B cell (primary cell): ENCODE measurements at regions not wholly inside any gene's neighbourhood (a gene's known extent, or its start where the extent isn't known, plus 50 kb on each side); places are given as distances from the start of the nearest gene placed in this dataset.

Source experiments
- ATAC-seq: fragments of 200-7000 bp; cut with Tn5 transposase; one replicate; pipeline ENCODE4 v1.10.0; 2021; ENCODE audit warnings: low read depth, mild to moderate bottlenecking, moderate number of reproducible peaks, moderate library complexity
- CTCF ChIA-PET: fragments of 350-600 bp; sonication (Branson Sonifier 250); formaldehyde crosslinking; loops from one replicate; lab custom pipeline; 2021; ENCODE audit warnings: antibody characterized with exemption, inconsistent platforms; lab: Charles Lee
- POLR2A ChIA-PET: fragments of 350-600 bp; sonication (Branson Sonifier 250); formaldehyde crosslinking; loops from one replicate; lab custom pipeline; 2021; ENCODE audit warnings: antibody characterized with exemption; lab: Charles Lee
- DNase-seq: peaks from one replicate; pipeline ENCODE4 v3.0.0; 2013
- H2AFZ ChIP-seq: 2 replicates; pipeline ENCODE4 v1.6.1; 2012; ENCODE audit warnings: mild to moderate bottlenecking, low read depth, low read length; ENCODE audit not compliant: insufficient read depth, poor library complexity, severe bottlenecking
- H3K27ac ChIP-seq, 2 donors: 1 replicate in 1 of 2; 2 replicates in 1 of 2; pipeline ENCODE4 v1.5.1; 2012 to 2013; ENCODE audit warnings: low read length in 2 of 2, mild to moderate bottlenecking in 2 of 2, moderate library complexity in 1 of 2
- H3K27me3 ChIP-seq, 4 experiments: fragments of 200-600 bp in 1 of 4; sonication (generic) in 1 of 4; replicated peaks in 1 of 4; 1 replicate in 2 of 4; 2 replicates in 2 of 4; pipeline versions ENCODE4 v1.6.1 to v1.7.0; 2013 to 2016; ENCODE audit warnings: low read length in 3 of 4, mild to moderate bottlenecking in 2 of 4, mixed read lengths in 1 of 4, moderate library complexity in 1 of 4; ENCODE audit not compliant: insufficient read depth in 4 of 4, control insufficient read depth in 3 of 4; ENCODE audit errors: control extremely low read depth in 1 of 4
- H3K36me3 ChIP-seq, 2 experiments: replicated peaks in 1 of 2; 1 replicate in 1 of 2; 2 replicates in 1 of 2; pipeline versions ENCODE4 v1.6.1 to v1.7.1; 2013; ENCODE audit warnings: low read length in 1 of 2; ENCODE audit not compliant: insufficient read depth in 2 of 2, control insufficient read depth in 1 of 2; ENCODE audit errors: control extremely low read depth in 1 of 2, extremely low read depth in 1 of 2
- H3K4me1 ChIP-seq, 2 donors: fragments of 200-600 bp in 1 of 2; sonication (generic) in 1 of 2; 1 replicate in 1 of 2; 2 replicates in 1 of 2; pipeline versions ENCODE4 v1.5.1 to v1.6.1; 2013 to 2017; ENCODE audit warnings: low read length in 2 of 2; ENCODE audit not compliant: control insufficient read depth in 2 of 2, insufficient read depth in 2 of 2
- H3K4me2 ChIP-seq: replicated peaks from 2 replicates; pipeline ENCODE3; 2012; ENCODE audit warnings: mild to moderate bottlenecking, low read depth, low read length; ENCODE audit not compliant: poor library complexity, severe bottlenecking
- H3K4me3 ChIP-seq, 5 experiments: fragments of 200-600 bp in 1 of 5; sonication (generic) in 1 of 5; 1 replicate in 3 of 5; 2 replicates in 2 of 5; pipeline versions ENCODE4 v1.5.1 to v1.7.0; 2011 to 2016; ENCODE audit warnings: low read length in 4 of 5, mild to moderate bottlenecking in 4 of 5, low read depth in 2 of 5, control low read depth in 1 of 5, moderate library complexity in 1 of 5; ENCODE audit not compliant: insufficient read depth in 1 of 5; ENCODE audit errors: control extremely low read depth in 1 of 5, extremely low read depth in 1 of 5
- H3K79me2 ChIP-seq: fragments of 200-600 bp; sonication (generic); one replicate; pipeline ENCODE4 v1.6.0; 2016; ENCODE audit warnings: low read length; ENCODE audit not compliant: control insufficient read depth, insufficient read depth
- H3K9ac ChIP-seq: fragments of 200-600 bp; sonication (generic); 2 replicates; pipeline ENCODE4 v1.6.1; 2017; ENCODE audit warnings: mild to moderate bottlenecking, low read length, moderate library complexity
- H3K9me3 ChIP-seq, 3 donors: one replicate each; pipeline versions ENCODE4 v1.6.1 to v1.7.1; 2013; ENCODE audit warnings: low read length in 2 of 3; ENCODE audit not compliant: control insufficient read depth in 2 of 3, insufficient read depth in 1 of 3; ENCODE audit errors: control extremely low read depth in 1 of 3
- H4K20me1 ChIP-seq: 2 replicates; pipeline ENCODE4 v1.6.0; 2012; ENCODE audit warnings: mild to moderate bottlenecking, low read length; ENCODE audit not compliant: insufficient read depth, control insufficient read depth, poor library complexity, severe bottlenecking
- H3K27ac Mint-ChIP-seq: one replicate; pipeline ENCODE4 v1.8.0; 2021; ENCODE audit warnings: mixed read lengths
- H3K27me3 Mint-ChIP-seq: one replicate; pipeline ENCODE4 v1.8.0; 2021; ENCODE audit warnings: mixed read lengths
- H3K4me1 Mint-ChIP-seq: one replicate; pipeline ENCODE4 v1.8.0; 2021; ENCODE audit warnings: mixed read lengths
- H3K4me3 Mint-ChIP-seq: one replicate; pipeline ENCODE4 v1.8.0; 2021; ENCODE audit warnings: mixed read lengths
- H3K9me3 Mint-ChIP-seq: one replicate; pipeline ENCODE4 v1.8.0; 2022; ENCODE audit warnings: mixed read lengths; ENCODE audit not compliant: insufficient read depth
- EZH2 ChIP-seq: IDR thresholded peaks from 2 replicates; pipeline ENCODE4 v1.6.1; 2012; ENCODE audit warnings: borderline replicate concordance, low read depth, mild to moderate bottlenecking, moderate library complexity, low read length; ENCODE audit not compliant: insufficient read depth, poor library complexity, severe bottlenecking
- WGBS: methylation state at CpG from one replicate; pipeline ENCODE4 v1.1.5; 2013; ENCODE audit warnings: missing lambda C conversion rate; ENCODE audit not compliant: insufficient coverage; 5-methylcytosine and 5-hydroxymethylcytosine counted together
- intact Hi-C: fragments of 100-400 bp; cut with micrococcal nuclease; formaldehyde crosslinking; loops from one replicate; pipeline ENCODE4 v1.10.0; 2022
- TF ChIP-seq, protein P1 (sequence below): fragments of 200-600 bp; IDR thresholded peaks from one replicate; pipeline ENCODE4 v1.8.0; 2022; ENCODE audit warnings: antibody characterized with exemption, mild to moderate bottlenecking

DNA sequence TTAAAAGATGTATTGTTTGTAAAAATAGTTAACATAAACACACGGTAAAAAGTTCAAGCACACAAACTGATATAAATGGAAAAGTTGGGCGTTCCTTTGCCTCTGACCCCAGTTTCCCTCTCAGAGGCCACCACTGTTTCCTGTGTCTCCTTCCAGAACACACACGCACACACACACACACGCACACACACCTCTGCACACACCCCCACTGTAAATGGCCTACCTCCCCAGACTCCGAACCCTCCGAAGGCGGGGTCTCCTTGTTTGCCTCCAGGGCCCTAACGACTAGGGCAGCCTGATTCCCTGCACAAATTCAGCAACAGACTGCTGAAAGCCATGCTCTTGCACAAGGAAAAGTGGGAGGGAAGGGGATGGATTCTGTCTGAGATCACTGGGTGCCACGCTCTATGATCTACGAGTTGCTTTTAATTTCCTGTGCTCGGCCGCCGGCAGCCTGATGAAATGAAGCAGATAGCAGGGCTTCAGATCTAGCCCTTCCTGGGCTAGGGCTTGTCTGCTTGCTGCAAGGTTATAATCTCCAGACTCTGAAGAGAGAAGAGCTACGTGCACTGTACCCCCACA lies 184.0 kb upstream of the IL12B start:
- no peak overlapping the region for H2AFZ ChIP-seq
- H3K4me3 ChIP-seq: no peak overlapping the region
- intact Hi-C loops: no loop called here
- peaks cover 3 to 6% of the 10 kb centered on the region in 2 donors for H3K4me1 ChIP-seq
- 98% methylated on average over 6 of the region's 14 CpGs for WGBS
- H3K9me3 Mint-ChIP-seq: no peaks in the 10 kb centered on the region
- H3K4me2 ChIP-seq: no peak overlapping the region
- H3K9ac ChIP-seq: no peak overlapping the region
- ATAC-seq (no peak), DNase-seq (no peak)
- no peaks in the 10 kb centered on the region for H4K20me1 ChIP-seq
- ChIA-PET POLR2A (no interaction called here), CTCF (interaction anchor here (1.0 to 4.2 kb wide), 3 partner anchors 9 to 402 kb away, joined by 3 to 21 read pairs (median 3); partner anchors contain the start of gene ADRA1B)
- no peak overlapping the region for H3K4me3 Mint-ChIP-seq
- H3K27me3 ChIP-seq: peaks cover 0 to 3% (median 0%) of the 10 kb centered on the region in 4 experiments
- no peaks in the 10 kb centered on the region for H3K9me3 ChIP-seq
- H3K27me3 Mint-ChIP-seq: no peaks in the 10 kb centered on the region
- no peak overlapping the region for H3K27ac ChIP-seq
- no peaks in the 10 kb centered on the region for H3K36me3 ChIP-seq
- H3K4me1 Mint-ChIP-seq: peaks cover 6% of the 10 kb centered on the region
- no peak overlapping the region for H3K27ac Mint-ChIP-seq
- TF ChIP-seq, protein P1, sequence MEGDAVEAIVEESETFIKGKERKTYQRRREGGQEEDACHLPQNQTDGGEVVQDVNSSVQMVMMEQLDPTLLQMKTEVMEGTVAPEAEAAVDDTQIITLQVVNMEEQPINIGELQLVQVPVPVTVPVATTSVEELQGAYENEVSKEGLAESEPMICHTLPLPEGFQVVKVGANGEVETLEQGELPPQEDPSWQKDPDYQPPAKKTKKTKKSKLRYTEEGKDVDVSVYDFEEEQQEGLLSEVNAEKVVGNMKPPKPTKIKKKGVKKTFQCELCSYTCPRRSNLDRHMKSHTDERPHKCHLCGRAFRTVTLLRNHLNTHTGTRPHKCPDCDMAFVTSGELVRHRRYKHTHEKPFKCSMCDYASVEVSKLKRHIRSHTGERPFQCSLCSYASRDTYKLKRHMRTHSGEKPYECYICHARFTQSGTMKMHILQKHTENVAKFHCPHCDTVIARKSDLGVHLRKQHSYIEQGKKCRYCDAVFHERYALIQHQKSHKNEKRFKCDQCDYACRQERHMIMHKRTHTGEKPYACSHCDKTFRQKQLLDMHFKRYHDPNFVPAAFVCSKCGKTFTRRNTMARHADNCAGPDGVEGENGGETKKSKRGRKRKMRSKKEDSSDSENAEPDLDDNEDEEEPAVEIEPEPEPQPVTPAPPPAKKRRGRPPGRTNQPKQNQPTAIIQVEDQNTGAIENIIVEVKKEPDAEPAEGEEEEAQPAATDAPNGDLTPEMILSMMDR: no peak
- no peak for TF ChIP-seq EZH2
- H3K79me2 ChIP-seq: no peaks in the 10 kb centered on the region

GRCh38 chr5:159515197-159515596 lies 184.9 kb upstream of the IL12B start:
- intact Hi-C loops: loop anchor here (5.0 kb wide), 2 partner anchors 402 to 472 kb away; partner anchors contain the start of gene ADRA1B
- Histone ChIP-seq H4K20me1 (no peaks in the 10 kb centered on the region), H3K79me2 (no peaks in the 10 kb centered on the region), H3K4me2 (no peak overlapping the region), H3K36me3 (no peaks in the 10 kb centered on the region), H3K4me1 (peaks cover 3 to 6% of the 10 kb centered on the region in 2 donors), H3K27ac (no peak overlapping the region), H3K9ac (no peak overlapping the region), H3K4me3 (no peak overlapping the region), H3K9me3 (no peaks in the 10 kb centered on the region), H3K27me3 (peaks cover 0 to 3% (median 0%) of the 10 kb centered on the region in 4 experiments), H2AFZ (no peak overlapping the region)
- DNase-seq (no peak), ATAC-seq (no peak)
- no peak for TF ChIP-seq EZH2
- TF ChIP-seq, protein P1: no peak
- H3K27ac Mint-ChIP-seq: no peak overlapping the region
- no peak overlapping the region for H3K4me3 Mint-ChIP-seq
- peaks cover 6% of the 10 kb centered on the region for H3K4me1 Mint-ChIP-seq
- H3K27me3 Mint-ChIP-seq: no peaks in the 10 kb centered on the region
- WGBS: 100% methylated on average over 2 of the region's 4 CpGs
- CTCF ChIA-PET: interaction anchor here (0.7 to 4.2 kb wide), 6 partner anchors 10 to 472 kb away, joined by 3 to 21 read pairs (median 4); partner anchors contain the start of gene ADRA1B
- POLR2A ChIA-PET: no interaction called here
- no peaks in the 10 kb centered on the region for H3K9me3 Mint-ChIP-seq
